IMR-90 (cell line): ENCODE measurements at regions not wholly inside any gene's neighbourhood (a gene's known extent, or its start where the extent isn't known, plus 50 kb on each side); places are given as distances from the start of the nearest gene placed in this dataset.

Experiments used
- ATAC-seq: fragments of 200-7000 bp; cut with Tn5 transposase; 2 replicates; pipeline ENCODE4 v1.9.1; 2020; ENCODE audit warnings: low read depth, mild to moderate bottlenecking, moderate library complexity
- BruUV-seq: library from RNA; stranded (reverse); fragments of 400-500 nt; replicated peaks from 2 replicates; lab custom pipeline; 2021; lab: Mats Ljungman, UMichigan
- CTCF ChIA-PET: fragments of 300-600 bp; formaldehyde crosslinking; extraction: SDS; loops from one replicate; lab custom pipeline; 2021; ENCODE audit warnings: antibody characterized with exemption; lab: Yijun Ruan, JAX
- POLR2A ChIA-PET: fragments of 300-600 bp; sonication (Branson Sonifier 250); formaldehyde crosslinking; loops from one replicate; lab custom pipeline; 2022; ENCODE audit warnings: antibody characterized with exemption; ENCODE audit not compliant: unreplicated experiment; lab: Charles Lee
- DNase-seq: peaks from one replicate; pipeline ENCODE4 v3.0.0; 2013
- H2AFZ ChIP-seq: replicated peaks from 2 replicates; pipeline ENCODE3; 2013; ENCODE audit warnings: low read length, mild to moderate bottlenecking; ENCODE audit not compliant: poor library complexity
- H2AK5ac ChIP-seq: 2 replicates; pipeline ENCODE4 v1.6.1; 2013; ENCODE audit warnings: low read depth, low read length, inconsistent platforms
- H2AK9ac ChIP-seq: replicated peaks from 2 replicates; pipeline ENCODE3; 2013; ENCODE audit warnings: mild to moderate bottlenecking, low read depth, low read length, moderate library complexity; ENCODE audit not compliant: poor library complexity
- H2BK120ac ChIP-seq: 2 replicates; pipeline ENCODE4 v1.6.1; 2013; ENCODE audit warnings: low read depth, low read length, inconsistent platforms
- H2BK15ac ChIP-seq: 3 replicates; pipeline ENCODE4 v1.6.1; 2013; ENCODE audit warnings: low read depth, low read length, inconsistent platforms
- H2BK20ac ChIP-seq: 2 replicates; pipeline ENCODE4 v1.6.1; 2013; ENCODE audit warnings: low read depth, mild to moderate bottlenecking, inconsistent platforms, low read length, moderate library complexity
- H2BK5ac ChIP-seq: 2 replicates; pipeline ENCODE4 v1.6.1; 2013; ENCODE audit warnings: mild to moderate bottlenecking, low read depth, low read length, inconsistent platforms; ENCODE audit not compliant: poor library complexity, severe bottlenecking
- H3K14ac ChIP-seq: replicated peaks from 2 replicates; pipeline ENCODE4 v1.6.1; 2013; ENCODE audit warnings: low read depth, low read length, inconsistent platforms
- H3K18ac ChIP-seq: 2 replicates; pipeline ENCODE4 v1.6.1; 2013; ENCODE audit warnings: low read depth, low read length, control low read depth
- H3K23ac ChIP-seq: 2 replicates; pipeline ENCODE4 v1.6.1; 2013; ENCODE audit warnings: low read depth, low read length, inconsistent platforms
- H3K27ac ChIP-seq: 2 replicates; pipeline ENCODE4 v1.5.1; 2013; ENCODE audit warnings: mild to moderate bottlenecking, control low read depth, low read length; ENCODE audit not compliant: insufficient read depth
- H3K27me3 ChIP-seq: 2 replicates; pipeline ENCODE4 v1.6.1; 2013; ENCODE audit warnings: low read length; ENCODE audit not compliant: control insufficient read depth, insufficient read depth
- H3K36me3 ChIP-seq: 2 replicates; pipeline ENCODE4 v1.6.1; 2013; ENCODE audit warnings: low read length, mixed read lengths; ENCODE audit not compliant: control insufficient read depth, insufficient read depth
- H3K4ac ChIP-seq: 2 replicates; pipeline ENCODE4 v1.6.1; 2013; ENCODE audit warnings: low read depth, low read length, inconsistent platforms
- H3K4me1 ChIP-seq: 2 replicates; pipeline ENCODE4 v1.6.1; 2013; ENCODE audit warnings: low read length, mixed read lengths; ENCODE audit not compliant: control insufficient read depth, insufficient read depth
- H3K4me2 ChIP-seq: 2 replicates; pipeline ENCODE4 v1.6.1; 2013; ENCODE audit warnings: low read depth, mild to moderate bottlenecking, control low read depth, low read length, moderate library complexity
- H3K4me3 ChIP-seq: 2 replicates; pipeline ENCODE4 v1.5.1; 2013; ENCODE audit warnings: low read depth, mild to moderate bottlenecking, control low read depth, low read length, moderate library complexity; ENCODE audit not compliant: insufficient read depth
- H3K56ac ChIP-seq: 2 replicates; pipeline ENCODE4 v1.6.1; 2013; ENCODE audit warnings: low read length, inconsistent platforms; ENCODE audit not compliant: insufficient read depth; ENCODE audit errors: extremely low read depth
- H3K79me1 ChIP-seq, 2 experiments: 2 replicates each; pipeline ENCODE4 v1.6.1; 2013; ENCODE audit warnings: low read length in 2 of 2, inconsistent platforms in 1 of 2, low read depth in 1 of 2
- H3K9ac ChIP-seq: 2 replicates; pipeline ENCODE4 v1.6.1; 2013; ENCODE audit warnings: low read depth, low read length, control low read depth
- H3K9me1 ChIP-seq: 2 replicates; pipeline ENCODE4 v1.6.1; 2013; ENCODE audit warnings: low read length, inconsistent platforms; ENCODE audit not compliant: insufficient read depth
- H3K9me3 ChIP-seq: 2 replicates; pipeline ENCODE4 v1.6.1; 2013; ENCODE audit warnings: low read length; ENCODE audit not compliant: control insufficient read depth, insufficient read depth
- H4K20me1 ChIP-seq: 2 replicates; pipeline ENCODE4 v1.6.1; 2013; ENCODE audit warnings: low read length, inconsistent platforms; ENCODE audit not compliant: insufficient read depth
- H4K5ac ChIP-seq: 2 replicates; pipeline ENCODE4 v1.6.1; 2013; ENCODE audit warnings: mild to moderate bottlenecking, low read depth, low read length, control low read depth
- H4K8ac ChIP-seq, 2 experiments: 2 replicates each; pipeline ENCODE4 v1.6.1; 2013; ENCODE audit warnings: low read depth in 2 of 2, low read length in 2 of 2, control low read depth in 1 of 2, inconsistent platforms in 1 of 2
- H4K91ac ChIP-seq: 2 replicates; pipeline ENCODE4 v1.6.1; 2013; ENCODE audit warnings: low read depth, low read length, inconsistent platforms; ENCODE audit not compliant: insufficient read depth
- MAZ ChIP-seq: IDR thresholded peaks from 2 replicates; pipeline ENCODE4 v1.6.1; 2012; ENCODE audit warnings: low read depth, mild to moderate bottlenecking, low read length, improper control_type of control experiment, moderate library complexity, borderline replicate concordance
- NFE2L2 ChIP-seq: fragments of 150-350 bp; IDR thresholded peaks from 2 replicates; pipeline ENCODE4 v1.6.1; 2016; ENCODE audit warnings: low read depth, mild to moderate bottlenecking, low read length
- RAD21 ChIP-seq: IDR thresholded peaks from 2 replicates; pipeline ENCODE4 v1.6.1; 2012; ENCODE audit warnings: low read length, improper control_type of control experiment
- RFX5 ChIP-seq: IDR thresholded peaks from 2 replicates; pipeline ENCODE4 v1.8.0; 2012; ENCODE audit warnings: low read depth, mild to moderate bottlenecking, low read length, moderate library complexity
- USF2 ChIP-seq: fragments of 150-350 bp; IDR thresholded peaks from 2 replicates; pipeline ENCODE4 v1.6.1; 2017; ENCODE audit warnings: mild to moderate bottlenecking, antibody characterized with exemption, low read length, low read depth
- dilution Hi-C: fragments of 300-500 bp; cut with HindIII; formaldehyde crosslinking; loops from one replicate; pipeline ENCODE4 v1.14.3; 2018; ENCODE audit warnings: low sequenced_read_pairs; ENCODE audit not compliant: unreplicated experiment
- in situ Hi-C: fragments of 300-500 bp; cut with MboI; formaldehyde crosslinking; loops from 3 replicates; pipeline ENCODE4 v1.14.3; 2019; ENCODE audit warnings: low sequenced_read_pairs, inconsistent platforms, mixed read lengths
- intact Hi-C: fragments of 100-400 bp; cut with micrococcal nuclease; formaldehyde crosslinking; loops from 2 replicates; pipeline ENCODE4 v1.10.0; 2022

GRCh38 chr11:115901069-115901468 lies 396.9 kb upstream of the CADM1 start:
- ATAC-seq = no peak
- Histone ChIP-seq H3K23ac (no peak overlapping the region), H3K27me3 (no peaks in the 10 kb centered on the region), H2AFZ (no peak overlapping the region), H3K9ac (no peak overlapping the region), H2BK20ac (no peak overlapping the region), H4K8ac (no peak overlapping the region), H3K4ac (no peak overlapping the region), H2BK5ac (no peak overlapping the region), H3K9me3 (no peaks in the 10 kb centered on the region), H3K4me1 (no peaks in the 10 kb centered on the region; the same call in 1 of the 2 replicates), H4K5ac (no peak overlapping the region), H2BK15ac (no peak overlapping the region), H3K4me2 (no peak overlapping the region), H2AK5ac (no peak overlapping the region), H3K56ac (no peak overlapping the region), H4K91ac (no peak overlapping the region), H3K9me1 (no peaks in the 10 kb centered on the region; the same call in 1 of the 2 replicates), H3K18ac (no peak overlapping the region), H3K4me3 (no peak overlapping the region), H3K36me3 (no peaks in the 10 kb centered on the region), H2BK120ac (no peak overlapping the region), H3K14ac (no peak overlapping the region), H3K79me1 (no peaks in the 10 kb centered on the region), H3K27ac (no peak overlapping the region), H4K20me1 (no peaks in the 10 kb centered on the region), H2AK9ac (no peak overlapping the region)
- CTCF ChIA-PET = no interaction called here
- POLR2A ChIA-PET = no interaction called here
- in situ Hi-C loops (no loop called here), dilution Hi-C loops (no loop called here), intact Hi-C loops (no loop called here)
- BruUV-seq = no TSS peak
- TF ChIP-seq NFE2L2 (no peak), MAZ (no peak), RAD21 (no peak), USF2 (no peak), RFX5 (no peak)
- no peak for DNase-seq
